ENCODE measurements at regions not wholly inside any gene's neighbourhood (a gene's known extent, or its start where the extent isn't known, plus 50 kb on each side); places are given as distances from the start of the nearest gene placed in this dataset.
A peak's percentile ranks its signal among the peaks of the same experiment; 100 is the strongest.
"Not testable (repeated sequence)": the region's sequence is repeated elsewhere in the genome, so short reads cannot be mapped to it uniquely, and the experiment has no call there.

DNA sequence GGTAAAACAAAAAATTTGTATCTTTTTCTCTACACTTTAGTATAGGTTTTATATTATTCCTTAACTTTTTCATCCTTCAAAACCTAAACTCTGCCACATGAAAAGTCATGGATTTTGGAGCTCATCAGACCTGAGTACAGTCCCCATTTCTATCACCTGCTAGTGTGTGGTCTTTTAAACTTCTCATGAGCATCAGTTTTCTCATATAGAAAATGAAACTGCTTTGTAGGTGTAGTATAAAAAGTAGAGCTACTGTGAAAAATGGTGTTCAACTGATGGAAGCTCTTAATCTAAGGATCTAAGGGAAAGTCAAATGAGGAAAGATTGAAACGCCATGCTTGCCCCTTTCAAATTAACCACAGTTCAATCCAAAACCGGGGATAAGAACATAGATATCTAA is 686.5 kb downstream of the MECOM start:
- DNase-seq (ENCODE audit: low read depth, low spot score): no peak

DNA sequence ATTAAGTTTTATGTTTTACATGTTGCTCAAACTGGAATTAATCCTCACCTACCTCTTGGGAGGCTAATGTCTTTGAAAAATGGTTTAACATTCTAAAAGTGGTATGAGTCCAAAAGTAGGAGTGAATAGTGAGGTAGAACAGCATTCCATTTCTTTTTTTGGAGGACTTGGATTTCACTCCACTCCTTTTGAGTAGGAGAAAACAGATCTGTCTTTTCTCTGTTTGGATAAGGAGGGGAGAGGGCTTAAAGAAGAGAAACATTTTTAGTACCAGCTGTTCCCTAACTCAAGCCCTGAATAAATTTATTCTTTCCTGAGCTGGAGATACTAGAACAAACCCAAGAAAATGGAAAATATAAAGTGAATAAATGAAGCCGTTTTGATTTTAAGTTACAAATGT is 687.9 kb downstream of the MECOM start:
- DNase-seq (ENCODE audit: low read depth, low spot score): no peak

DNA sequence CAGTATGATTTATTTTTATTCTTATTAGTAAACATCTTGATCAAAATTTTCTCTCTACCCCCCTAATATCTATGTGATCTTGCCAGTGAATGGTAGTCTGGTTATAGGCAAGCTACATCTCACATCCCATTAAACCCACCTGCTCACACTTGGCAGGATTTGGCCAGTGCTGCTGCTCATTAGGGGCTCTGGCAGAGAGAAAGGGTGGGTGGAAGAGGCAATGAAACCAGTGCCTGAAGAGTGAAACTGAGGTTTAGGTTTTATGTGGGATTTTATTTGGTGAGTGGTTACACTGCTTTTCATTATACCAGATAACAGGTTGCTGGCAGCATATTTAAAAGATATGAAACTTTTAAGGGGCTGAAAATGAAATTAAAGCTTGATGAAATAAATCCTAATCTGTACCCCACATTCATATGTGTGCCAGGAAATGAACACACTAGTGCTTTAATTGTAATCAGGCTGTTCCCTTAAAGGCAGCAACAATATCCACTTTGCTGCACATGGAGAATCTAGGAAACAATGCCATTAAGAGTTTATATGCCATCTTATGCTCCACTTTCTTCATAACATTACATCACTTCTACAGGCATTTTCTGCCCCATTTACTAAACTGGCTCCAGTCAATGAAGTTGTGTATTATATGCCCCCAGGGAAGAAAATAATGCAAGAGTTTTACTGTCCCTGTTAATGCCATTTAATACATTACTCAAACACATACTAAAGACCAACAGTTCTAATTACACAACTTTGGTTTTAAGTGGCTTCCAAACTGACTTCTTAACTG is 688.7 kb downstream of the MECOM start:
- DNase-seq (ENCODE audit: low read depth, low spot score): no peak

GRCh38 chr3:168973897-168974296 is 689.6 kb downstream of the MECOM start:
- no peak for DNase-seq (ENCODE audit: low read depth, low spot score)

- DNase-seq (ENCODE audit: low read depth, low spot score): no peak
Measured at GRCh38 chr3:168973206-168973605, 690.3 kb downstream of the MECOM start.

- DNase-seq (ENCODE audit: low read depth, low spot score): no peak
Measured at GRCh38 chr3:168968609-168969008, 694.9 kb downstream of the MECOM start.

GRCh38 chr3:168964736-168965135 is 698.8 kb downstream of the MECOM start:
- DNase-seq (ENCODE audit: low read depth, low spot score): no peak

- DNase-seq (ENCODE audit: low read depth, low spot score): no peak
Measured at GRCh38 chr3:168961271-168961670, 702.2 kb downstream of the MECOM start.

DNA sequence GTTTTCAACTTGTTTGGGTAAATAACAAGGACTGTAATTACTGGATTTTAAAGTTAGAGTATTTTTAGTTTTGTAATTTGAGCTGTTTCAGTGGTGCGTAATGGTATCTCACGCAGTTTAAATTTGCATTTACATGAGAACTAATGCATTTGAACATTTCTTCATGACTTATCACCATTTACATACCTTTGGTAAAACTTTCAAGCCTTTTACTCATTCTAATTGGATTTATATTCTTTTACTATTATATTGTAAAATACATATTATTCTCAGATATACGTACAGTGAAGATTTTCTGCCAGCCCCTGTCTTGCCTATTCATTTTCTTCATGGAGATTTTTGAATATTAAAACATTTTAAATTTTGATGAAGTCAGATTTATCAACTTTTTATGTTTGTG is 703.8 kb downstream of the MECOM start:
- DNase-seq (ENCODE audit: low read depth, low spot score): no peak

DNA sequence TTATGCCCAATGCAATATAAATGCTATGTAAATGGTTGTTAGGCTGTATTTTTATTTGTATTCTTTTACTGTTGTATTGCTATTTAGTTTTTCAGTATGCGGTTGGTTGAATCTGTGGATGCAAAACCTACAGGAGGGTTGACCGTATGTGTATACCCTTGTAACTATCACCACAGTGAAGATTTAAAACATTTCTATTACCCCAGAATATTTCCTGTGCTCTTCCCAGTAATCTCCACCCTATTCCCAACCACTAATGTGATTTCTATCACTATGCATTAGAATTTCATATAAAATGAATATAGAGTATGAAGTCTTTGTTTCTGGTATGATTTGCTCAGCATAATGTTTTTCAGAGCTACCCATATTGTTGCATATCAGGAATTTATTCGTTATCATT is 705.0 kb downstream of the MECOM start:
- no peak for DNase-seq (ENCODE audit: low read depth, low spot score)

GRCh38 chr3:168956076-168956475 is 707.4 kb downstream of the MECOM start:
- DNase-seq (ENCODE audit: low read depth, low spot score): no peak

DNA sequence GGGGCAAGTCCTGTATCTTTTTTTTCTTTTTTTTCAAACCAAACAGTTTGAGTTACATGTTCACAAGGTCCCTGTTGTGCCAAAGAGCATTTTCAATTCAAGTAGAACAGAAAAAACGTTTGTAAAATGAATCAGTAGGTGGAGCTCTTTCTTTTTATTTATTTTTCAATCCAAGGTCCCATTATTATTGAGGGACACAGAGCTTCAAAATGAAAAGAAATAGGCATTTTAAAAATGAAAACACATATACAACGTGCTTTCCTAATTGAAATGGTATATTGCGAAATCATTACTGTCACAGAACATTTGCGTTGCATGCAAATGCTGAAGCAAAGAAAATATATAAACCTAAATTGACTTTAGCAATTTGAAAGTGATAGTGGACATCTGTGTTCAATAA is 711.0 kb downstream of the MECOM start:
- peak; percentile 4 for DNase-seq (ENCODE audit: low read depth, low spot score)

- DNase-seq (ENCODE audit: low read depth, low spot score): no peak
Measured at GRCh38 chr3:168951884-168952283, 711.6 kb downstream of the MECOM start.

DNA sequence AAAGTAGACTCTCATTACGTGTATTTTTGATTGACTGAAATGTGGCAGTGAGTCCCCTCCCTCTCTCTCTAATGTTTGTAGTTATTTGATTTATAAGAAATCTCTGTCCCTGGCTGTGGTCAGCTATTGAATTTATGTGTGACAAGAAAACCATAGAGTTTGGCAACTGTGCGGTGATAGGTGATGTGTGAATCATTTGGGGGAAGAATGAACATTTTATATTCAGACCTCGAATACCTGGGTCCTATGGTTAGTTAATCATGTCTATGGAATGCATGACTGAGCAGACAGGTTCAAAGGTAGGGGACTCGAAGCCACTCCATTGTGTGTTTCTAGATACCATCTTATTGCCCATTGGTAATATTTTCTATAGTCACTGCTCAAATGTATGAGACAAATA is 712.1 kb downstream of the MECOM start:
- DNase-seq (ENCODE audit: low read depth, low spot score): no peak

DNA sequence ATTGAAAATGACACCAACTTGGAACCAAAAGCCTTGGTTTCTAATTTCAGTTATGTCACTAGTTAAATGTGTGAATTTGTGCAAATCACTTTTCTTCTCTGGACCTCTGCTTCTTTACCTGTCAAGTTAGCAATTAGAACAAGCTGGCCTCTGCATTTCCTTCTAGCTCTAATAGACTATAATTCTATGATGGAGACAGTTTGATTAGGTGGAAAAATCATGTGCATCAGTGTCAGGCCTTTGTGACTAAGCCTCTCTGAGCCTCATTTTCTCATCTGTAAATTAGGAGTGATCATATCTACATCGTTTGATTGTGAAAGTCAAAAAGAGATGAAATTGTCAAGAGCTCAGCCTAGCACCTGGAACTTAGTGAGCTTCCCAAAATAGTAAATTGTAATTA is 712.9 kb downstream of the MECOM start:
- DNase-seq (ENCODE audit: low read depth, low spot score): no peak

GRCh38 chr3:168939651-168940238 is 723.8 kb downstream of the MECOM start:
- no peak for DNase-seq (ENCODE audit: low read depth, low spot score)

DNA sequence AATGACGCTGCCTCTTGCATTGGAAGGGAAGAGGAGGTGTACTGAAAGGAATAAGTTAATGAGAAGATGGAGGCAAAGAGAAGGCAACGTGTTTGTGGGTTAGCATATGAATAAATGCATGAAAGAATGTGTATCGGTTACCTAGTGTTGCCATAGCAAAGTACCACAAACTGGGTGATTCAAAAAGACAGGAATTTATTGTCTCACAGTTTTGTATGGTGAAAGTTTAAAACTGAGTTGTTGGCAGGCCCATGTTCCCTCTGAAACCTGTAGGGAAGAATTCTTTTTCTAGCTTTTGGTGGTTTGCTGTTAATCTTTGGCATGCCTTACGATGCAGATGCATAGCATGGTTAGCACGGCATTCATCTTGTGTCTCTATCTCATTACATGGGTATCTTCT is 729.9 kb downstream of the MECOM start:
- DNase-seq (ENCODE audit: low read depth, low spot score): no peak

GRCh38 chr3:168929997-168930396 is 733.5 kb downstream of the MECOM start:
- not testable (repeated sequence) for DNase-seq (ENCODE audit: low read depth, low spot score)

DNA sequence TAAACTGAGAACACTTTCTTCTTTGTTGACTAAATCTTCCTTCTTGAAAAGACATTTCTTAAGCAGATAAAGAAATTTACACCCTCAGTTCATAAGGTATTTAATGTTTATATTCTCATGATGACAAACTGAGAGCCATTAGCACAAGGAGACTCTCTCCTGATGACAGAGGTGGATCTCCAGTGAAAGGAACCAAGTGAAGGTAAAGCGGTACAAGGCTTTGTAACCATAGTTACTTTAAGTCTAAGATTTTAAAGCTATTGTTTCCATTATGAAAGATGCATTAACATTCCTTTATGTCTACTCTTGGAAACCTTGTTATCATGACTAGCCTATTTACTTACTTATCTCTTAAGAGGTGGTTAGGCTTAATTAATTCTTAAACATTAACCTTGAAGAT is 737.1 kb downstream of the MECOM start:
- DNase-seq (ENCODE audit: low read depth, low spot score): no peak

GRCh38 chr3:168925568-168925967 is 737.9 kb downstream of the MECOM start:
- DNase-seq (ENCODE audit: low read depth, low spot score): no peak

DNA sequence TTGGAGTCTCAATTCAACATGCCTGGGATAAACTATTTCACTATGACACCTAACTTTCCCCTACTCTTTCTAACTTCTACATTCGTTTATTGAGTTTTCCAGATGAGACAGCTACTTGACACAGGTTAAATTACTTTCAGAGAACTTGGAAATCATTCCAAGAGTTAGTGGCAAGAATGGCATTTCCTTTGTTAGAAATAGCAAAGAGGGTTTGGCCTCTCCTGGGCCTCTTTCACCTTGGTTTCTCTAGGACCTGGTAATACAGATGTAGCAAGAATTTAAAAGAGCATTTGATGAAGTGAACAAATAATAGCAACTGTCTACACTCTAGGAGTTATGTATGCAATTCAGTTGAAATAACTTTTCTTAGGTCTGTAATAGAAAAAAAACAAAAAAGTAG is 748.9 kb downstream of the MECOM start:
- no peak for DNase-seq (ENCODE audit: low read depth, low spot score)

DNA sequence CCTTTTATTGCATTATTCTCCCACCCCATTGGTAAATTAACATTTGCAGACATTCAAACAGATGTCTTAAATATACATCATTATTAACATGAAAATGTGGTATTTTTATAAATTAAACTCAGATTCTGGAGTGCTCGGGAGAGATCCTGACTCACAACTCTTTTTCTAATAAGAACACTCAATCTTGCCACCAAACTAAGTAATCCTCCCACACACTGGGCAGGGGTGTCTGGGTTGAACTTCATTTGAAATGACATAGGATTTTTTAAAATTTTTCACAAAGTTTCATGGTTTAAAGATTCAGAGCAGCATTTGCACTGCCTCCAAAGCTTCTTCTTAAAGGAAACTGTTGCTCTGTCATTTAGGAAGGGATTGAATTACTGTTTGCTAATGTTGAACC is 754.3 kb downstream of the MECOM start:
- no peak for DNase-seq (ENCODE audit: low read depth, low spot score)

DNA sequence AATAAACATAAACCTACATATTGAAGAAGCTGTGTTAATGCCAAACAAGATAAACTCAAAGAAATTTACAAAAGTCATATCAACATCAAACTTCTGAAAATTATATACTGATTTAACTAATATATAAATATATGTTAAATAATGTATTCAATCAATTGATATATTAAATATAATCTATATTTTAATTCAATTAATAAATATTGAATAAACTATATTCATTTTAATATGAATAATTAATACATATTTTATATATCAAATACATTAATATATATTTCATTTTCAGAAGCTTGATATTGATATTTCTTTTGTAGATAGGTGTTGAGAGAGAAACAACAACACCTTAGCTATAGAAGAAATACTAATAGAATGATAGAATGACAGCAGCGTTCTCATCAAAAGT is 768.1 kb downstream of the MECOM start:
- DNase-seq (ENCODE audit: low read depth, low spot score): no peak

Measured in pulmonary artery endothelial cell (primary cell).